HAP-1 (cell line): ENCODE measurements at regions not wholly inside any gene's neighbourhood (a gene's known extent, or its start where the extent isn't known, plus 50 kb on each side); places are given as distances from the start of the nearest gene placed in this dataset.

Experiments used
- DNase-seq, 2 experiments: peaks; one replicate each; pipeline ENCODE4 v3.0.0-alpha.2; 2016 to 2020; ENCODE audit warnings: low spot score in 2 of 2
- H3K27me3 ChIP-seq: fragments of 250-450 bp; sonication (Bioruptor Pico); 2 replicates; pipeline ENCODE4 v1.5.1; 2020; ENCODE audit warnings: low read depth, mild to moderate bottlenecking, moderate library complexity
- H3K36me3 ChIP-seq: fragments of 250-450 bp; sonication (Bioruptor Pico); replicated peaks from 2 replicates; pipeline ENCODE4 v1.5.1; 2020; ENCODE audit warnings: mild to moderate bottlenecking
- H3K4me1 ChIP-seq: fragments of 250-450 bp; sonication (Bioruptor Pico); 2 replicates; pipeline ENCODE4 v1.5.1; 2020; ENCODE audit warnings: mild to moderate bottlenecking
- H3K4me3 ChIP-seq: fragments of 250-450 bp; sonication (Bioruptor Pico); 2 replicates; pipeline ENCODE4 v1.5.1; 2020; ENCODE audit warnings: mild to moderate bottlenecking, moderate library complexity
- H3K9me3 ChIP-seq: fragments of 250-450 bp; sonication (Bioruptor Pico); 2 replicates; pipeline ENCODE4 v1.5.1; 2020; ENCODE audit warnings: mild to moderate bottlenecking, moderate library complexity
- in situ Hi-C: fragments of 300-500 bp; cut with MboI; formaldehyde crosslinking; loops from 3 replicates; pipeline ENCODE4 v1.14.3; 2020; ENCODE audit warnings: low sequenced_read_pairs, inconsistent platforms, mixed read lengths

- H3K4me3 ChIP-seq = no peak overlapping the region
- H3K4me1 ChIP-seq = no peaks in the 10 kb centered on the region
- H3K36me3 ChIP-seq = no peaks in the 10 kb centered on the region
- H3K27me3 ChIP-seq = no peaks in the 10 kb centered on the region
- no peaks in the 10 kb centered on the region for H3K9me3 ChIP-seq
- in situ Hi-C loops = no loop called here
- DNase-seq = no peak
Measured at GRCh38 chrX:19270727-19271126, 73.0 kb upstream of the PDHA1 start.

GRCh38 chrX:19272452-19272851 is 71.3 kb upstream of the PDHA1 start:
- Histone ChIP-seq H3K9me3 (no peaks in the 10 kb centered on the region), H3K4me3 (no peak overlapping the region), H3K36me3 (no peaks in the 10 kb centered on the region), H3K4me1 (no peaks in the 10 kb centered on the region), H3K27me3 (no peaks in the 10 kb centered on the region)
- in situ Hi-C loops = no loop called here
- no peak for DNase-seq

GRCh38 chrX:19280636-19281035 is 63.1 kb upstream of the PDHA1 start:
- no peaks in the 10 kb centered on the region for H3K4me1 ChIP-seq
- peaks cover 6% of the 10 kb centered on the region; the same call in 1 of the 2 replicates for H3K27me3 ChIP-seq
- no peak for DNase-seq
- no peaks in the 10 kb centered on the region for H3K9me3 ChIP-seq
- in situ Hi-C loops = no loop called here
- H3K4me3 ChIP-seq = no peak overlapping the region
- H3K36me3 ChIP-seq = no peaks in the 10 kb centered on the region

- Histone ChIP-seq H3K4me3 (no peak overlapping the region), H3K27me3 (peaks cover 6% of the 10 kb centered on the region; the same call in 1 of the 2 replicates), H3K36me3 (no peaks in the 10 kb centered on the region), H3K9me3 (no peaks in the 10 kb centered on the region), H3K4me1 (no peaks in the 10 kb centered on the region)
- no peak for DNase-seq
- in situ Hi-C loops = no loop called here
Measured at GRCh38 chrX:19281256-19281655, 62.5 kb upstream of the PDHA1 start.

- in situ Hi-C loops = no loop called here
- H3K9me3 ChIP-seq = no peaks in the 10 kb centered on the region
- DNase-seq = no peak
- peaks cover 6% of the 10 kb centered on the region; the same call in 1 of the 2 replicates for H3K27me3 ChIP-seq
- H3K4me1 ChIP-seq = no peaks in the 10 kb centered on the region
- H3K36me3 ChIP-seq = no peaks in the 10 kb centered on the region
- H3K4me3 ChIP-seq = no peak overlapping the region
Measured at GRCh38 chrX:19283597-19284339, 60.0 kb upstream of the PDHA1 start.

- H3K27me3 ChIP-seq = peaks cover 12% of the 10 kb centered on the region
- no peaks in the 10 kb centered on the region for H3K36me3 ChIP-seq
- no peaks in the 10 kb centered on the region for H3K4me1 ChIP-seq
- H3K9me3 ChIP-seq = no peaks in the 10 kb centered on the region
- H3K4me3 ChIP-seq = no peak overlapping the region
- no peak for DNase-seq
- in situ Hi-C loops = no loop called here
Measured at GRCh38 chrX:19285857-19286256, 57.9 kb upstream of the PDHA1 start.

GRCh38 chrX:19291086-19291485 is 52.6 kb upstream of the PDHA1 start:
- H3K4me1 ChIP-seq = peaks cover 2% of the 10 kb centered on the region
- no peaks in the 10 kb centered on the region for H3K9me3 ChIP-seq
- H3K27me3 ChIP-seq = peaks cover 18% of the 10 kb centered on the region
- DNase-seq = no peak
- H3K36me3 ChIP-seq = no peaks in the 10 kb centered on the region
- no peak overlapping the region for H3K4me3 ChIP-seq
- in situ Hi-C loops = no loop called here

GRCh38 chrX:19293606-19294325 is 50.0 kb upstream of the PDHA1 start:
- H3K36me3 ChIP-seq = no peaks in the 10 kb centered on the region
- H3K27me3 ChIP-seq = peaks cover 18% of the 10 kb centered on the region
- H3K9me3 ChIP-seq = no peaks in the 10 kb centered on the region
- no peak overlapping the region for H3K4me3 ChIP-seq
- in situ Hi-C loops = no loop called here
- H3K4me1 ChIP-seq = peaks cover 4% of the 10 kb centered on the region
- DNase-seq = no peak
